ENCODE measurements at regions not wholly inside any gene's neighbourhood (a gene's known extent, or its start where the extent isn't known, plus 50 kb on each side); places are given as distances from the start of the nearest gene placed in this dataset.

DNA sequence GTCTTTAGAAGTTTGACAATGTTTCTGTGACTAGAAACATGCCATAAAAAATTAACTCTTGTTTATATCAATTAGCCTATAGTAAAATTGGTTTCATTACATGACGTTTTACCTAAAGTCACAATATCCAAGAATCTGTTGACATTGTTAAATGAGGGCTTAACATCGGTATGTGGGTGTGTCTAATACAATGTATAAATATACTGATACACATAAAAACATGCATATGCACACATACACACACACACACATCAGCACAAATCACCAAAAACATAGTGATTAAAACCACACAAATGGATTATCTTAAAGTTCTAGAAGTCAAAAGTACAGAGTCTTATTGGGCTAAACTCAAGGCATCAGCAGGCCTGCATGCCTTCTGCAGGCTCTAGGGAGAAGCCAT lies 456.7 kb downstream of the NTRK3 start:
- Histone ChIP-seq H3K27ac (ENCODE audit: low read length) (no peak overlapping the region), H3K4me3 (ENCODE audit: low read depth in 2 of 2, low read length in 2 of 2) (no peak overlapping the region), H3K9me3 (ENCODE audit: control insufficient read depth, insufficient read depth, low read depth, low read length) (no peaks in the 10 kb centered on the region), H3K36me3 (ENCODE audit: control insufficient read depth, insufficient read depth, low read length) (no peaks in the 10 kb centered on the region), H3K27me3 (ENCODE audit: control insufficient read depth, insufficient read depth, low read length) (no peaks in the 10 kb centered on the region), H3K4me1 (ENCODE audit: control insufficient read depth, insufficient read depth, low read length) (no peaks in the 10 kb centered on the region)
- intact Hi-C loops (cut with micrococcal nuclease; ENCODE audit: unreplicated experiment) (no loop called here), in situ Hi-C loops (cut with HindIII; ENCODE audit: low pct_unique_long_range_greater_than_20kb, low sequenced_read_pairs) (no loop called here)
- no peak for TF ChIP-seq TCF7L2 (IDR thresholded peaks at IDR 0.05; ENCODE audit: low read depth, low read length)
- TF ChIP-seq, protein P1, sequence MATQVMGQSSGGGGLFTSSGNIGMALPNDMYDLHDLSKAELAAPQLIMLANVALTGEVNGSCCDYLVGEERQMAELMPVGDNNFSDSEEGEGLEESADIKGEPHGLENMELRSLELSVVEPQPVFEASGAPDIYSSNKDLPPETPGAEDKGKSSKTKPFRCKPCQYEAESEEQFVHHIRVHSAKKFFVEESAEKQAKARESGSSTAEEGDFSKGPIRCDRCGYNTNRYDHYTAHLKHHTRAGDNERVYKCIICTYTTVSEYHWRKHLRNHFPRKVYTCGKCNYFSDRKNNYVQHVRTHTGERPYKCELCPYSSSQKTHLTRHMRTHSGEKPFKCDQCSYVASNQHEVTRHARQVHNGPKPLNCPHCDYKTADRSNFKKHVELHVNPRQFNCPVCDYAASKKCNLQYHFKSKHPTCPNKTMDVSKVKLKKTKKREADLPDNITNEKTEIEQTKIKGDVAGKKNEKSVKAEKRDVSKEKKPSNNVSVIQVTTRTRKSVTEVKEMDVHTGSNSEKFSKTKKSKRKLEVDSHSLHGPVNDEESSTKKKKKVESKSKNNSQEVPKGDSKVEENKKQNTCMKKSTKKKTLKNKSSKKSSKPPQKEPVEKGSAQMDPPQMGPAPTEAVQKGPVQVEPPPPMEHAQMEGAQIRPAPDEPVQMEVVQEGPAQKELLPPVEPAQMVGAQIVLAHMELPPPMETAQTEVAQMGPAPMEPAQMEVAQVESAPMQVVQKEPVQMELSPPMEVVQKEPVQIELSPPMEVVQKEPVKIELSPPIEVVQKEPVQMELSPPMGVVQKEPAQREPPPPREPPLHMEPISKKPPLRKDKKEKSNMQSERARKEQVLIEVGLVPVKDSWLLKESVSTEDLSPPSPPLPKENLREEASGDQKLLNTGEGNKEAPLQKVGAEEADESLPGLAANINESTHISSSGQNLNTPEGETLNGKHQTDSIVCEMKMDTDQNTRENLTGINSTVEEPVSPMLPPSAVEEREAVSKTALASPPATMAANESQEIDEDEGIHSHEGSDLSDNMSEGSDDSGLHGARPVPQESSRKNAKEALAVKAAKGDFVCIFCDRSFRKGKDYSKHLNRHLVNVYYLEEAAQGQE (IDR thresholded peaks at IDR 0.05; ENCODE audit: insufficient read depth in 1 of 2, low read depth in 2 of 2, low read length in 1 of 2): no peak
- TF ChIP-seq, protein P2, sequence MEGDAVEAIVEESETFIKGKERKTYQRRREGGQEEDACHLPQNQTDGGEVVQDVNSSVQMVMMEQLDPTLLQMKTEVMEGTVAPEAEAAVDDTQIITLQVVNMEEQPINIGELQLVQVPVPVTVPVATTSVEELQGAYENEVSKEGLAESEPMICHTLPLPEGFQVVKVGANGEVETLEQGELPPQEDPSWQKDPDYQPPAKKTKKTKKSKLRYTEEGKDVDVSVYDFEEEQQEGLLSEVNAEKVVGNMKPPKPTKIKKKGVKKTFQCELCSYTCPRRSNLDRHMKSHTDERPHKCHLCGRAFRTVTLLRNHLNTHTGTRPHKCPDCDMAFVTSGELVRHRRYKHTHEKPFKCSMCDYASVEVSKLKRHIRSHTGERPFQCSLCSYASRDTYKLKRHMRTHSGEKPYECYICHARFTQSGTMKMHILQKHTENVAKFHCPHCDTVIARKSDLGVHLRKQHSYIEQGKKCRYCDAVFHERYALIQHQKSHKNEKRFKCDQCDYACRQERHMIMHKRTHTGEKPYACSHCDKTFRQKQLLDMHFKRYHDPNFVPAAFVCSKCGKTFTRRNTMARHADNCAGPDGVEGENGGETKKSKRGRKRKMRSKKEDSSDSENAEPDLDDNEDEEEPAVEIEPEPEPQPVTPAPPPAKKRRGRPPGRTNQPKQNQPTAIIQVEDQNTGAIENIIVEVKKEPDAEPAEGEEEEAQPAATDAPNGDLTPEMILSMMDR (IDR thresholded peaks at IDR 0.05): no peak
- TF ChIP-seq POLR2AphosphoS5 (IDR thresholded peaks at IDR 0.05; ENCODE audit: low read depth, low read length): no peak
- no peak for TF ChIP-seq SIN3A (IDR thresholded peaks at IDR 0.05; ENCODE audit: borderline replicate concordance, insufficient read depth, low read depth, low read length)
- ATAC-seq: no peak
- POLR2A ChIA-PET: no interaction called here
- CTCF ChIA-PET: no interaction called here
- no TSS peak for BruUV-seq (replicated peaks)
- no peak for DNase-seq (ENCODE audit: low read depth, low spot score)

DNA sequence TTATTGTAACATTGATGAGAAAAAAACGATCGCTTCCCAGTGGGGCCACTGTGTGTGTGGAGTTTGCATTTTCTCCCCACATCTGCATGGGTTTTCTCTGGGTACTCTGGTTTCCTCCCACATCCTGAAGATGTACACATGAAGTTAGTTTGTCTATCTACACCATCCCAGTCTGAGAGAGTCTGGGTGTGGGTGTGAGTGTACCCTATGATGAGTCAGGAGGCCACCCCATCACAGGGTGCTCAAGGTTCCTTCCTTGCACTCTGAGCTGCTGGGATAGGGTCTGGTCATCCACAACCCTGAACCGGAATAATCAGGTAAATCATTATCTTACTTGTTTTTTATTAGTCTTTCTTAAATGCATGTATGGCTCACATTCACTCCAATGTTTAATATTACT lies 457.1 kb downstream of the NTRK3 start:
- no TSS peak for BruUV-seq (replicated peaks)
- in situ Hi-C loops (cut with HindIII; ENCODE audit: low pct_unique_long_range_greater_than_20kb, low sequenced_read_pairs): no loop called here

More for the DNA sequence above, 457.1 kb downstream of the NTRK3 start:
- H3K4me1 ChIP-seq (ENCODE audit: control insufficient read depth, insufficient read depth, low read length): no peaks in the 10 kb centered on the region
- H3K4me3 ChIP-seq (ENCODE audit: low read depth in 2 of 2, low read length in 2 of 2): no peak overlapping the region
- TF ChIP-seq POLR2AphosphoS5 (IDR thresholded peaks at IDR 0.05; ENCODE audit: low read depth, low read length): no peak
- TF ChIP-seq, protein P2 (IDR thresholded peaks at IDR 0.05): no peak
- no peak for TF ChIP-seq SIN3A (IDR thresholded peaks at IDR 0.05; ENCODE audit: borderline replicate concordance, insufficient read depth, low read depth, low read length)
- TF ChIP-seq, protein P1 (IDR thresholded peaks at IDR 0.05; ENCODE audit: insufficient read depth in 1 of 2, low read depth in 2 of 2, low read length in 1 of 2): no peak
- TF ChIP-seq TCF7L2 (IDR thresholded peaks at IDR 0.05; ENCODE audit: low read depth, low read length): no peak
- ChIA-PET CTCF (no interaction called here), POLR2A (no interaction called here)
- H3K36me3 ChIP-seq (ENCODE audit: control insufficient read depth, insufficient read depth, low read length): no peaks in the 10 kb centered on the region
- H3K27me3 ChIP-seq (ENCODE audit: control insufficient read depth, insufficient read depth, low read length): no peaks in the 10 kb centered on the region
- ATAC-seq (no peak), DNase-seq (ENCODE audit: low read depth, low spot score) (no peak)
- no peaks in the 10 kb centered on the region for H3K9me3 ChIP-seq (ENCODE audit: control insufficient read depth, insufficient read depth, low read depth, low read length)
- intact Hi-C loops (cut with micrococcal nuclease; ENCODE audit: unreplicated experiment): no loop called here
- H3K27ac ChIP-seq (ENCODE audit: low read length): no peak overlapping the region
